ENCODE measurements at regions not wholly inside any gene's neighbourhood (a gene's known extent, or its start where the extent isn't known, plus 50 kb on each side); places are given as distances from the start of the nearest gene placed in this dataset.
"Not testable (repeated sequence)": the region's sequence is repeated elsewhere in the genome, so short reads cannot be mapped to it uniquely, and the experiment has no call there.

GRCh38 chr1:30242722-30243457 lies 480.5 kb downstream of the MATN1 start:
- no peak for DNase-seq

GRCh38 chr1:30242168-30242567 lies 481.2 kb downstream of the MATN1 start:
- DNase-seq: no peak

GRCh38 chr1:30241681-30242080 lies 481.7 kb downstream of the MATN1 start:
- DNase-seq: no peak

GRCh38 chr1:30234091-30234490 lies 489.3 kb downstream of the MATN1 start:
- no peak for DNase-seq

- no peak for DNase-seq
Observed at GRCh38 chr1:30232288-30232899, 491.0 kb downstream of the MATN1 start.

- DNase-seq: no peak
Observed at GRCh38 chr1:30229960-30230359, 493.4 kb downstream of the MATN1 start.

GRCh38 chr1:30229557-30229956 lies 493.8 kb downstream of the MATN1 start:
- DNase-seq: no peak

GRCh38 chr1:30226648-30227047 lies 496.7 kb downstream of the MATN1 start:
- DNase-seq: no peak

GRCh38 chr1:30225357-30225756 lies 498.0 kb downstream of the MATN1 start:
- no peak for DNase-seq

GRCh38 chr1:30219675-30220074 lies 503.7 kb downstream of the MATN1 start:
- no peak for DNase-seq

- no peak for DNase-seq
Observed at GRCh38 chr1:30218438-30218837, 504.9 kb downstream of the MATN1 start.

GRCh38 chr1:30216602-30217001 lies 506.8 kb downstream of the MATN1 start:
- no peak for DNase-seq

GRCh38 chr1:30213936-30214335 lies 509.4 kb downstream of the MATN1 start:
- no peak for DNase-seq

- DNase-seq: not testable (repeated sequence)
Observed at GRCh38 chr1:30207962-30208361, 515.4 kb downstream of the MATN1 start.

- not testable (repeated sequence) for DNase-seq
Observed at GRCh38 chr1:30206631-30207030, 516.8 kb downstream of the MATN1 start.

GRCh38 chr1:30204916-30205315 lies 518.5 kb downstream of the MATN1 start:
- DNase-seq: not testable (repeated sequence)

GRCh38 chr1:30201015-30201414 lies 522.4 kb downstream of the MATN1 start:
- no peak for DNase-seq

- DNase-seq: no peak
Observed at GRCh38 chr1:30200161-30200560, 523.2 kb downstream of the MATN1 start.

- DNase-seq: no peak
Observed at GRCh38 chr1:30199563-30199962, 523.8 kb downstream of the MATN1 start.

- no peak for DNase-seq
Observed at GRCh38 chr1:30198795-30199403, 524.5 kb downstream of the MATN1 start.

- no peak for DNase-seq
Observed at GRCh38 chr1:30198451-30198760, 525.0 kb downstream of the MATN1 start.

- no peak for DNase-seq
Observed at GRCh38 chr1:30197639-30198450, 525.5 kb downstream of the MATN1 start.

GRCh38 chr1:30196872-30197638 lies 526.3 kb downstream of the MATN1 start:
- no peak for DNase-seq

All from inflammatory macrophage (primary cell).